SK-N-SH (cell line): ENCODE measurements at regions not wholly inside any gene's neighbourhood (a gene's known extent, or its start where the extent isn't known, plus 50 kb on each side); places are given as distances from the start of the nearest gene placed in this dataset.

ENCODE experiments used
- CTCF ChIP-seq: fragments of 200-600 bp; sonication (generic); IDR thresholded peaks from 2 replicates; pipeline ENCODE4 v1.6.1; 2017; ENCODE audit warnings: antibody characterized with exemption, mild to moderate bottlenecking, moderate library complexity
- EP300 ChIP-seq, 2 experiments: IDR thresholded peaks; 2 replicates each; pipeline versions ENCODE4 v1.4.0 to v1.6.1; 2012; ENCODE audit warnings: borderline replicate concordance in 1 of 2, low read depth in 1 of 2, low read length in 1 of 2
- EZH2phosphoT487 ChIP-seq: fragments of 200-600 bp; sonication (generic); IDR thresholded peaks from 2 replicates; pipeline ENCODE4 v1.6.1; 2017; ENCODE audit warnings: low read depth, mixed run types, mild to moderate bottlenecking, antibody characterized with exemption, moderate library complexity, borderline replicate concordance
- JUND ChIP-seq: IDR thresholded peaks from 2 replicates; pipeline ENCODE4 v1.4.0; 2012
- PBX3 ChIP-seq: IDR thresholded peaks from 2 replicates; pipeline ENCODE4; 2012
- POLR2AphosphoS5 ChIP-seq: IDR thresholded peaks from 2 replicates; pipeline ENCODE4 v1.6.1; 2012; ENCODE audit warnings: low read depth, low read length
- RAD21 ChIP-seq: IDR thresholded peaks from 2 replicates; pipeline ENCODE4 v1.6.1; 2012; ENCODE audit warnings: mild to moderate bottlenecking, low read length
- SIN3A ChIP-seq: IDR thresholded peaks from 2 replicates; pipeline ENCODE4 v1.6.1; 2012; ENCODE audit warnings: low read depth, mild to moderate bottlenecking, low read length, moderate library complexity, borderline replicate concordance
- TAF1 ChIP-seq: IDR thresholded peaks from 2 replicates; pipeline ENCODE4 v1.6.1; 2012; ENCODE audit warnings: low read depth, mild to moderate bottlenecking, low read length, moderate library complexity, borderline replicate concordance
- TCF12 ChIP-seq: IDR thresholded peaks from 2 replicates; pipeline ENCODE4 v1.4.0; 2012
- USF1 ChIP-seq: IDR thresholded peaks from 2 replicates; pipeline ENCODE4 v1.4.0; 2012; ENCODE audit warnings: low read depth, borderline replicate concordance

- TF ChIP-seq JUND = no peak
- TF ChIP-seq EZH2phosphoT487 = no peak
- no peak for TF ChIP-seq CTCF
- TF ChIP-seq SIN3A = no peak
- TF ChIP-seq USF1 = no peak
- no peak for TF ChIP-seq PBX3
- TF ChIP-seq POLR2AphosphoS5 = no peak
- no peak for TF ChIP-seq TAF1
- no peak for TF ChIP-seq EP300 (IDR thresholded peaks at IDR 0.05; ENCODE audit: borderline replicate concordance in 1 of 2, low read depth in 1 of 2, low read length in 1 of 2)
- TF ChIP-seq TCF12 = no peak
- no peak for TF ChIP-seq RAD21
These were observed 552.6 kb upstream of the GJE1 start for GRCh38 chr6:141580131-141580530.
